A673 (cell line): ENCODE measurements at regions not wholly inside any gene's neighbourhood (a gene's known extent, or its start where the extent isn't known, plus 50 kb on each side); places are given as distances from the start of the nearest gene placed in this dataset.

ENCODE experiments used
- BruUV-seq: library from RNA; stranded (reverse); fragments of 400-500 nt; replicated peaks from 2 replicates; lab custom pipeline; 2021; lab: Mats Ljungman, UMichigan
- CTCF ChIA-PET: fragments of 300-600 bp; sonication (Branson Sonifier 250); formaldehyde crosslinking; loops from one replicate; lab custom pipeline; 2022; ENCODE audit warnings: antibody characterized with exemption; lab: Charles Lee
- POLR2A ChIA-PET: fragments of 300-600 bp; sonication (Branson Sonifier 250); formaldehyde crosslinking; loops from one replicate; lab custom pipeline; 2022; ENCODE audit warnings: antibody characterized with exemption; ENCODE audit not compliant: low non-redundant PET; lab: Charles Lee
- DNase-seq: peaks from one replicate; pipeline ENCODE4 v3.0.0-alpha.2; 2015; ENCODE audit warnings: low spot score
- H3K27ac ChIP-seq: fragments of 200-600 bp; sonication (generic); 2 replicates; pipeline ENCODE4 v1.5.1; 2016; ENCODE audit warnings: mixed run types, low read depth, mild to moderate bottlenecking, mixed read lengths, antibody characterized with exemption, low read length; ENCODE audit not compliant: poor library complexity, severe bottlenecking
- H3K27me3 ChIP-seq: fragments of 200-600 bp; sonication (generic); replicated peaks from 2 replicates; pipeline ENCODE4 v1.6.1; 2017; ENCODE audit warnings: mixed run types, low read depth, mild to moderate bottlenecking, mixed read lengths, antibody characterized with exemption, low read length; ENCODE audit not compliant: insufficient read depth, poor library complexity
- H3K36me3 ChIP-seq: fragments of 200-600 bp; sonication (generic); 2 replicates; pipeline ENCODE4 v1.6.1; 2016; ENCODE audit warnings: mixed run types, mild to moderate bottlenecking, mixed read lengths, antibody characterized with exemption, low read length; ENCODE audit not compliant: insufficient read depth, poor library complexity, severe bottlenecking
- H3K4me1 ChIP-seq: fragments of 200-600 bp; sonication (generic); 2 replicates; pipeline ENCODE4 v1.6.1; 2017; ENCODE audit warnings: mixed run types, mild to moderate bottlenecking, mixed read lengths, antibody characterized with exemption, low read length; ENCODE audit not compliant: insufficient read depth, poor library complexity, severe bottlenecking
- H3K4me3 ChIP-seq: fragments of 200-600 bp; sonication (generic); 2 replicates; pipeline ENCODE4 v1.5.1; 2016; ENCODE audit warnings: low read depth, mixed run types, mild to moderate bottlenecking, mixed read lengths, low read length; ENCODE audit not compliant: poor library complexity, severe bottlenecking
- H3K9me3 ChIP-seq: fragments of 200-600 bp; sonication (generic); 2 replicates; pipeline ENCODE4 v1.6.1; 2016; ENCODE audit warnings: mixed run types, low read depth, mild to moderate bottlenecking, mixed read lengths, antibody characterized with exemption, low read length; ENCODE audit not compliant: poor library complexity, severe bottlenecking
- CTCF ChIP-seq: fragments of 300-800, 200-600 bp; sonication (generic); conservative IDR thresholded peaks from 2 replicates; pipeline ENCODE4 v1.5.1; 2017; ENCODE audit warnings: low read depth, mild to moderate bottlenecking, antibody characterized with exemption, low read length, moderate library complexity, mixed read lengths
- EZH2 ChIP-seq: fragments of 200-600 bp; sonication (generic); IDR thresholded peaks from 2 replicates; pipeline ENCODE4 v1.6.1; 2017; ENCODE audit warnings: borderline replicate concordance, low read depth, mild to moderate bottlenecking, mixed read lengths, antibody characterized with exemption, low read length; ENCODE audit not compliant: poor library complexity, severe bottlenecking
- intact Hi-C: fragments of 100-400 bp; cut with micrococcal nuclease; formaldehyde crosslinking; loops from one replicate; pipeline ENCODE4 v1.10.0; 2022; ENCODE audit not compliant: unreplicated experiment

GRCh38 chr3:41075975-41076374 lies 123.3 kb upstream of the CTNNB1 start:
- TF ChIP-seq EZH2 (no peak), CTCF (no peak)
- intact Hi-C loops, result no loop called here
- ChIA-PET CTCF (no interaction called here), POLR2A (no interaction called here)
- Histone ChIP-seq H3K4me1 (no peaks in the 10 kb centered on the region), H3K27me3 (no peaks in the 10 kb centered on the region), H3K4me3 (no peak overlapping the region), H3K9me3 (no peaks in the 10 kb centered on the region), H3K27ac (no peak overlapping the region), H3K36me3 (no peaks in the 10 kb centered on the region)
- DNase-seq, result no peak
- no TSS peak for BruUV-seq

GRCh38 chr3:41076399-41076798 lies 122.9 kb upstream of the CTNNB1 start:
- ChIA-PET CTCF (no interaction called here), POLR2A (no interaction called here)
- H3K4me1 ChIP-seq, result no peaks in the 10 kb centered on the region
- DNase-seq, result no peak
- intact Hi-C loops, result no loop called here
- TF ChIP-seq CTCF (no peak), EZH2 (no peak)
- H3K9me3 ChIP-seq, result no peaks in the 10 kb centered on the region
- no peaks in the 10 kb centered on the region for H3K36me3 ChIP-seq
- no peak overlapping the region for H3K4me3 ChIP-seq
- BruUV-seq, result no TSS peak
- no peak overlapping the region for H3K27ac ChIP-seq
- no peaks in the 10 kb centered on the region for H3K27me3 ChIP-seq

- TF ChIP-seq CTCF (no peak), EZH2 (no peak)
- POLR2A ChIA-PET, result no interaction called here
- Histone ChIP-seq H3K36me3 (no peaks in the 10 kb centered on the region), H3K4me1 (no peaks in the 10 kb centered on the region), H3K9me3 (no peaks in the 10 kb centered on the region), H3K4me3 (no peak overlapping the region), H3K27ac (no peak overlapping the region), H3K27me3 (no peaks in the 10 kb centered on the region)
- no peak for DNase-seq
- CTCF ChIA-PET, result no interaction called here
- BruUV-seq, result no TSS peak
- intact Hi-C loops, result no loop called here
Measured at GRCh38 chr3:41080141-41080540, 119.2 kb upstream of the CTNNB1 start.
